Tibial artery (tissue), 4 donors: ENCODE measurements at regions not wholly inside any gene's neighbourhood (a gene's known extent, or its start where the extent isn't known, plus 50 kb on each side); places are given as distances from the start of the nearest gene placed in this dataset.
"Not testable (repeated sequence)": the region's sequence is repeated elsewhere in the genome, so short reads cannot be mapped to it uniquely, and the experiment has no call there.

ENCODE experiments used
- DNase-seq, 2 donors: peaks; one replicate each; pipeline ENCODE4 v3.0.0-alpha.2; 2019
- H3K27ac ChIP-seq, 2 donors: fragments of 200-600 bp; sonication (generic) in 1 of 2; 1 replicate in 1 of 2; 2 replicates in 1 of 2; pipeline ENCODE4 v1.5.1; 2018 to 2019; ENCODE audit warnings: mild to moderate bottlenecking in 1 of 2
- H3K27me3 ChIP-seq, 2 donors: fragments of 200-600 bp; sonication (generic) in 1 of 2; one replicate each; pipeline versions ENCODE4 v1.5.1 to v1.6.0; 2016 to 2019
- H3K36me3 ChIP-seq, 3 donors: fragments of 200-600 bp; sonication (generic) in 2 of 3; one replicate each; pipeline ENCODE4 v1.5.1; 2016 to 2019; ENCODE audit warnings: mild to moderate bottlenecking in 2 of 3
- H3K4me1 ChIP-seq, 4 donors: fragments of 200-600 bp; sonication (generic) in 2 of 4; 1 replicate in 3 of 4; 2 replicates in 1 of 4; pipeline ENCODE4 v1.5.1; 2016 to 2019
- H3K4me3 ChIP-seq, 2 donors: fragments of 200-600 bp; sonication (generic) in 1 of 2; 1 replicate in 1 of 2; 2 replicates in 1 of 2; pipeline ENCODE4 v1.5.1; 2018 to 2019; ENCODE audit warnings: mild to moderate bottlenecking in 2 of 2
- H3K9me3 ChIP-seq, 3 donors: fragments of 200-600 bp; sonication (generic) in 1 of 3; one replicate each; pipeline ENCODE4 v1.5.1; 2016 to 2019
- intact Hi-C: fragments of 100-400 bp; cut with DNase I; formaldehyde crosslinking; loops from one replicate; pipeline ENCODE4 v1.15.0; 2023; ENCODE audit warnings: low total_unique reads
- TF ChIP-seq, protein P1 (sequence below), 2 experiments: fragments of 200-600 bp in 1 of 2; fragments of 450-650 bp in 1 of 2; IDR thresholded peaks; one replicate each; pipeline ENCODE4 v1.5.1; 2017 to 2019; ENCODE audit warnings: antibody characterized with exemption in 2 of 2, mild to moderate bottlenecking in 1 of 2, moderate library complexity in 1 of 2

GRCh38 chr1:242674951-242675645, 150.6 kb upstream of the PLD5 start:
- TF ChIP-seq, protein P1, sequence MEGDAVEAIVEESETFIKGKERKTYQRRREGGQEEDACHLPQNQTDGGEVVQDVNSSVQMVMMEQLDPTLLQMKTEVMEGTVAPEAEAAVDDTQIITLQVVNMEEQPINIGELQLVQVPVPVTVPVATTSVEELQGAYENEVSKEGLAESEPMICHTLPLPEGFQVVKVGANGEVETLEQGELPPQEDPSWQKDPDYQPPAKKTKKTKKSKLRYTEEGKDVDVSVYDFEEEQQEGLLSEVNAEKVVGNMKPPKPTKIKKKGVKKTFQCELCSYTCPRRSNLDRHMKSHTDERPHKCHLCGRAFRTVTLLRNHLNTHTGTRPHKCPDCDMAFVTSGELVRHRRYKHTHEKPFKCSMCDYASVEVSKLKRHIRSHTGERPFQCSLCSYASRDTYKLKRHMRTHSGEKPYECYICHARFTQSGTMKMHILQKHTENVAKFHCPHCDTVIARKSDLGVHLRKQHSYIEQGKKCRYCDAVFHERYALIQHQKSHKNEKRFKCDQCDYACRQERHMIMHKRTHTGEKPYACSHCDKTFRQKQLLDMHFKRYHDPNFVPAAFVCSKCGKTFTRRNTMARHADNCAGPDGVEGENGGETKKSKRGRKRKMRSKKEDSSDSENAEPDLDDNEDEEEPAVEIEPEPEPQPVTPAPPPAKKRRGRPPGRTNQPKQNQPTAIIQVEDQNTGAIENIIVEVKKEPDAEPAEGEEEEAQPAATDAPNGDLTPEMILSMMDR (IDR thresholded peaks at IDR 0.05) = no peak
- intact Hi-C loops = no loop called here
- Histone ChIP-seq H3K36me3 (no peaks in the 10 kb centered on the region), H3K4me3 (no peak overlapping the region), H3K9me3 (no peaks in the 10 kb centered on the region), H3K4me1 (no peaks in the 10 kb centered on the region), H3K27ac (no peak overlapping the region), H3K27me3 (no peaks in the 10 kb centered on the region)
- DNase-seq = no peak

DNA sequence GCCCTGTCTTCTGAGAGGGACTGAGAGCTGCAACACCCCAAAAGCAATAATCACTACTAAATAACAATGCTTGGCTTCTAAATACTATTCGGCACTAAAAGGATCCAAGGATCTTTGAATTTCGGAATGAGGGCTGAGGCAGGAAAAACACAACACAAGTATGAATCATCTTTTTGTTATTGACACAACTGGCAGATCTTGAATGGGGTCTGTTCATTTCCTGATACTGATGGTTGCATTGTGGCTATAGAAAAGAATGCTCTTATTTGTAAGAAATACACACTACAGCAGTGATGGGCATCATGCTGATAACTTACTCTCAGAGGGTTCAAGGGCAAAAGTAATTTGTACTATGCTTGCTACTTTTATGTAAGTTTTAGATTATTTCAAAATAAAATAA, 149.2 kb upstream of the PLD5 start:
- H3K27me3 ChIP-seq = no peaks in the 10 kb centered on the region
- no peak for DNase-seq
- no peak overlapping the region for H3K27ac ChIP-seq
- no peak overlapping the region for H3K4me3 ChIP-seq
- no peaks in the 10 kb centered on the region for H3K4me1 ChIP-seq
- intact Hi-C loops = no loop called here
- H3K36me3 ChIP-seq = no peaks in the 10 kb centered on the region
- no peaks in the 10 kb centered on the region for H3K9me3 ChIP-seq
- TF ChIP-seq, protein P1 (IDR thresholded peaks at IDR 0.05) = no peak

- H3K4me3 ChIP-seq, intact Hi-C loops, H3K36me3 ChIP-seq, H3K27me3 ChIP-seq, DNase-seq, H3K9me3 ChIP-seq, H3K4me1 ChIP-seq, H3K27ac ChIP-seq: not testable (repeated sequence)
Measured at GRCh38 chr1:242673165-242673564, 148.7 kb upstream of the PLD5 start.

- no peaks in the 10 kb centered on the region for H3K36me3 ChIP-seq
- TF ChIP-seq, protein P1 (IDR thresholded peaks at IDR 0.05) = no peak
- no peaks in the 10 kb centered on the region for H3K4me1 ChIP-seq
- H3K4me3 ChIP-seq = no peak overlapping the region
- H3K27me3 ChIP-seq = no peaks in the 10 kb centered on the region
- intact Hi-C loops = no loop called here
- DNase-seq = no peak
- H3K9me3 ChIP-seq = no peaks in the 10 kb centered on the region
- H3K27ac ChIP-seq = no peak overlapping the region
Measured at GRCh38 chr1:242670019-242670418, 145.5 kb upstream of the PLD5 start.

DNA sequence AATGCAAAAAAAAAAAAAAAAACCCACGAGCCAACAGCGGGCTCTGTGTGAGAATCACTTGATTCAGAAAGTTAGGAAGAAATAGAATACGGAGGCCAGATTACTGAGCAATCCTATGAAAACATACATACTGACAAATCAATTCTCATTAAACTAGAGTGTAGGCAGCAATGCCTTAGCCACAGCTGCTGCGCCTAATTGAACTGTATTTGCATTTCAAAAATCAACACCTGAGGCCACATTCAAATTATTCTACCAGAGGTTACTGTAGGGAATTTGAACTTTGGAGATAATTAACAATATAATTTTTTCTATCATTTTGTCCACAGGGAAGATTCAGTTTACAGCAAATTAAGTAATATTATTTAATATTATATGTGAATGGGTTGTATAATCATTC, 138.4 kb upstream of the PLD5 start:
- intact Hi-C loops = no loop called here

GRCh38 chr1:242653772-242654171, 129.3 kb upstream of the PLD5 start:
- H3K4me1 ChIP-seq, H3K36me3 ChIP-seq, H3K27me3 ChIP-seq, H3K27ac ChIP-seq, DNase-seq, intact Hi-C loops, H3K9me3 ChIP-seq, H3K4me3 ChIP-seq: not testable (repeated sequence)

More for the DNA sequence above, 138.4 kb upstream of the PLD5 start:
- Histone ChIP-seq H3K36me3 (no peaks in the 10 kb centered on the region), H3K27ac (no peak overlapping the region), H3K27me3 (no peaks in the 10 kb centered on the region), H3K4me1 (no peaks in the 10 kb centered on the region), H3K4me3 (no peak overlapping the region), H3K9me3 (no peaks in the 10 kb centered on the region)
- TF ChIP-seq, protein P1 (IDR thresholded peaks at IDR 0.05) = no peak
- DNase-seq = no peak

DNA sequence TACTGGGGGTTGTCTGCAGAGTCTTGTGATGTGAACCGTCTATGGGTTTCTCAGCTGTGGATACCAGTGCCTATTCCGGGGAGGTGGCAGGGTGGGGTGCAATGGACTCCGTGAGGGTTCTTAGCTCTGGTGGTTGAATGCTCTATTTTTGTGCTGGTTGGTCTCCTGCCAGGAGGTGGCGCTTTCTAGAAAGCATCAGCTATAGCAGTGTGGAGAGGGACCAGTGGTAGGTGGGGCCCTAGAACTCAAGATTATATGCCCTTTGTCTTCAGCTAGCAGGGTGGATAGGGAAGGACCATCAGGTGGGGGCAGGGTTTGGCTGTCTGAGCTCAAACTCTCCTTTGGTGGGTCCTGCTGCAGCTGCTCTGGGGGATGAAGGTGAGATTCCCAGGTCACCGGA, 127.3 kb upstream of the PLD5 start:
- no peaks in the 10 kb centered on the region for H3K4me1 ChIP-seq
- TF ChIP-seq, protein P1 (IDR thresholded peaks at IDR 0.05) = no peak
- no peaks in the 10 kb centered on the region for H3K36me3 ChIP-seq
- no peak overlapping the region for H3K27ac ChIP-seq
- H3K4me3 ChIP-seq = no peak overlapping the region
- no peak for DNase-seq
- no peaks in the 10 kb centered on the region for H3K9me3 ChIP-seq
- intact Hi-C loops = no loop called here
- H3K27me3 ChIP-seq = no peaks in the 10 kb centered on the region
